Endometrial microvascular endothelial cells (primary cell): ENCODE measurements at regions not wholly inside any gene's neighbourhood (a gene's known extent, or its start where the extent isn't known, plus 50 kb on each side); places are given as distances from the start of the nearest gene placed in this dataset.
"Not testable (repeated sequence)": the region's sequence is repeated elsewhere in the genome, so short reads cannot be mapped to it uniquely, and the experiment has no call there.

Experiments
- in situ Hi-C: cut with HindIII; loops from 2 replicates; pipeline ENCODE4 v1.10.0; 2017; ENCODE audit warnings: low sequenced_read_pairs, low pct_unique_long_range_greater_than_20kb; ENCODE audit errors: inconsistent ontology term

- in situ Hi-C loops = no loop called here
Observed at GRCh38 chr13:105679838-105680237, 855.6 kb downstream of the EFNB2 start.

GRCh38 chr13:105678072-105678471 is 857.4 kb downstream of the EFNB2 start:
- in situ Hi-C loops = no loop called here

- in situ Hi-C loops = no loop called here
Observed at GRCh38 chr13:105672881-105673280, 862.6 kb downstream of the EFNB2 start.

- in situ Hi-C loops = not testable (repeated sequence)
Observed at GRCh38 chr13:105671131-105671530, 864.3 kb downstream of the EFNB2 start.

- in situ Hi-C loops = no loop called here
Observed at GRCh38 chr13:105670179-105670990, 865.1 kb downstream of the EFNB2 start.

- in situ Hi-C loops = no loop called here
Observed at GRCh38 chr13:105665284-105665683, 870.2 kb downstream of the EFNB2 start.

GRCh38 chr13:105663182-105663581 is 872.3 kb downstream of the EFNB2 start:
- in situ Hi-C loops = no loop called here

GRCh38 chr13:105660561-105660960 is 874.9 kb downstream of the EFNB2 start:
- in situ Hi-C loops = no loop called here

GRCh38 chr13:105658431-105658830 is 877.0 kb downstream of the EFNB2 start:
- in situ Hi-C loops = no loop called here

- in situ Hi-C loops = no loop called here
Observed at GRCh38 chr13:105655046-105655445, 880.4 kb downstream of the EFNB2 start.

GRCh38 chr13:105643966-105644365 is 891.5 kb downstream of the EFNB2 start:
- in situ Hi-C loops = no loop called here

- in situ Hi-C loops = no loop called here
Observed at GRCh38 chr13:105642511-105642958, 892.9 kb downstream of the EFNB2 start.

GRCh38 chr13:105641121-105641520 is 894.3 kb downstream of the EFNB2 start:
- in situ Hi-C loops = no loop called here

GRCh38 chr13:105638426-105638825 is 897.0 kb downstream of the EFNB2 start:
- in situ Hi-C loops = no loop called here

GRCh38 chr13:105634059-105634458 is 901.4 kb downstream of the EFNB2 start:
- in situ Hi-C loops = no loop called here

GRCh38 chr13:105630431-105630830 is 905.0 kb downstream of the EFNB2 start:
- in situ Hi-C loops = no loop called here

- in situ Hi-C loops = no loop called here
Observed at GRCh38 chr13:105627270-105627669, 908.2 kb downstream of the EFNB2 start.

- in situ Hi-C loops = no loop called here
Observed at GRCh38 chr13:105625691-105626090, 909.8 kb downstream of the EFNB2 start.

GRCh38 chr13:105616333-105617075 is 919.0 kb downstream of the EFNB2 start:
- in situ Hi-C loops = no loop called here

- in situ Hi-C loops = no loop called here
Observed at GRCh38 chr13:105612541-105612940, 922.9 kb downstream of the EFNB2 start.
